ENCODE measurements at regions not wholly inside any gene's neighbourhood (a gene's known extent, or its start where the extent isn't known, plus 50 kb on each side); places are given as distances from the start of the nearest gene placed in this dataset.
"Not testable (repeated sequence)": the region's sequence is repeated elsewhere in the genome, so short reads cannot be mapped to it uniquely, and the experiment has no call there.

- peak; percentile 43 for DNase-seq (ENCODE audit: low read depth)
- no peak overlapping the region for H3K4me3 ChIP-seq (ENCODE audit: control insufficient read depth, low read depth, low read length)
- TF ChIP-seq CTCF (conservative IDR thresholded peaks at IDR 0.05; ENCODE audit: control insufficient read depth, insufficient read depth, low read depth, low read length), result no peak
Measured at GRCh38 chr10:26367771-26368170, 70.4 kb upstream of the APBB1IP start.

GRCh38 chr10:26368463-26368862, 69.7 kb upstream of the APBB1IP start:
- no peak for DNase-seq (ENCODE audit: low read depth)
- TF ChIP-seq CTCF (conservative IDR thresholded peaks at IDR 0.05; ENCODE audit: control insufficient read depth, insufficient read depth, low read depth, low read length), result no peak
- no peak overlapping the region for H3K4me3 ChIP-seq (ENCODE audit: control insufficient read depth, low read depth, low read length)

GRCh38 chr10:26372513-26373354, 65.4 kb upstream of the APBB1IP start:
- TF ChIP-seq CTCF (conservative IDR thresholded peaks at IDR 0.05; ENCODE audit: control insufficient read depth, insufficient read depth, low read depth, low read length), result no peak
- H3K4me3 ChIP-seq (ENCODE audit: control insufficient read depth, low read depth, low read length), result no peak overlapping the region
- DNase-seq (ENCODE audit: low read depth), result no peak

- no peak for TF ChIP-seq CTCF (conservative IDR thresholded peaks at IDR 0.05; ENCODE audit: control insufficient read depth, insufficient read depth, low read depth, low read length)
- DNase-seq (ENCODE audit: low read depth), result no peak
- no peak overlapping the region for H3K4me3 ChIP-seq (ENCODE audit: control insufficient read depth, low read depth, low read length)
Measured at GRCh38 chr10:26374426-26374825, 63.7 kb upstream of the APBB1IP start.

GRCh38 chr10:26377224-26377810, 60.8 kb upstream of the APBB1IP start:
- not testable (repeated sequence) for H3K4me3 ChIP-seq (ENCODE audit: control insufficient read depth, low read depth, low read length); DNase-seq (ENCODE audit: low read depth)

GRCh38 chr10:26378861-26379294, 59.3 kb upstream of the APBB1IP start:
- no peak overlapping the region for H3K4me3 ChIP-seq (ENCODE audit: control insufficient read depth, low read depth, low read length)
- peak; percentile 83 for DNase-seq (ENCODE audit: low read depth)

More at GRCh38 chr10:26378861-26379294, 59.3 kb upstream of the APBB1IP start:
- no peak for TF ChIP-seq CTCF (conservative IDR thresholded peaks at IDR 0.05; ENCODE audit: control insufficient read depth, insufficient read depth, low read depth, low read length)

Data from fibroblast of mammary gland (primary cell).